H1 (cell line): ENCODE measurements at regions not wholly inside any gene's neighbourhood (a gene's known extent, or its start where the extent isn't known, plus 50 kb on each side); places are given as distances from the start of the nearest gene placed in this dataset.

Experiments used
- CTCF ChIA-PET: fragments of 300-600 bp; sonication (Branson Sonifier 250); formaldehyde crosslinking; loops from one replicate; lab custom pipeline; 2021; ENCODE audit not compliant: partially characterized antibody; lab: Charles Lee
- POLR2A ChIA-PET: fragments of 300-600 bp; sonication (Branson Sonifier 250); formaldehyde crosslinking; loops from one replicate; lab custom pipeline; 2021; ENCODE audit warnings: inconsistent platforms; ENCODE audit not compliant: partially characterized antibody; lab: Charles Lee
- DNase-seq, 2 experiments: peaks; one replicate each; pipeline versions ENCODE4 v3.0.0 to v3.0.0-alpha.2; 2010 to 2022; ENCODE audit warnings: low spot score in 2 of 2, low read depth in 1 of 2, mixed read lengths in 1 of 2
- FAIRE-seq: peaks from 2 replicates; lab custom pipeline; 2011; peaks lifted over from hg19 to GRCh38; lab: Jason Lieb, UNC
- H2AFZ ChIP-seq: 2 replicates; pipeline ENCODE4 v1.8.1; 2012; ENCODE audit warnings: low read length, inconsistent platforms
- H2AK5ac ChIP-seq: 2 replicates; pipeline ENCODE4 v1.6.1; 2013; ENCODE audit warnings: low read depth, low read length
- H2BK120ac ChIP-seq: replicated peaks from 2 replicates; pipeline ENCODE3; 2013; ENCODE audit warnings: low read depth, low read length, inconsistent platforms
- H2BK12ac ChIP-seq: 2 replicates; pipeline ENCODE4 v1.6.1; 2013; ENCODE audit warnings: low read depth, low read length
- H2BK15ac ChIP-seq: 2 replicates; pipeline ENCODE4 v1.6.1; 2013; ENCODE audit warnings: low read length
- H2BK20ac ChIP-seq: 2 replicates; pipeline ENCODE4 v1.6.1; 2013; ENCODE audit warnings: low read length
- H2BK5ac ChIP-seq: 2 replicates; pipeline ENCODE4 v1.6.1; 2013; ENCODE audit warnings: low read depth, low read length
- H3K14ac ChIP-seq: 2 replicates; pipeline ENCODE4 v1.6.1; 2013; ENCODE audit warnings: inconsistent platforms; ENCODE audit not compliant: insufficient read length
- H3K18ac ChIP-seq: 2 replicates; pipeline ENCODE4 v1.6.1; 2013; ENCODE audit warnings: low read length; ENCODE audit errors: extremely low read depth
- H3K23ac ChIP-seq: 2 replicates; pipeline ENCODE4 v1.6.1; 2013; ENCODE audit warnings: inconsistent platforms; ENCODE audit not compliant: insufficient read length
- H3K23me2 ChIP-seq: 2 replicates; pipeline ENCODE4 v1.6.1; 2013; ENCODE audit warnings: low read depth, low read length
- H3K27ac ChIP-seq: 2 replicates; pipeline ENCODE4 v1.6.1; 2011; ENCODE audit warnings: low read depth, low read length, inconsistent platforms
- H3K27me3 ChIP-seq, 4 experiments: replicated peaks in 1 of 4; 1 replicate in 1 of 4; 2 replicates in 3 of 4; pipeline versions ENCODE4 v1.6.1 to v1.8.1; 2011 to 2013; ENCODE audit warnings: low read length in 3 of 4, mild to moderate bottlenecking in 3 of 4, inconsistent platforms in 2 of 4, mixed read lengths in 2 of 4, moderate library complexity in 1 of 4; ENCODE audit not compliant: control insufficient read depth in 3 of 4, insufficient read depth in 3 of 4; ENCODE audit errors: extremely low read depth in 1 of 4
- H3K36me3 ChIP-seq, 4 experiments: 2 replicates each; pipeline versions ENCODE4 v1.6.1 to v1.8.1; 2011 to 2013; ENCODE audit warnings: mild to moderate bottlenecking in 4 of 4, low read length in 3 of 4, moderate library complexity in 2 of 4, control low read depth in 1 of 4, inconsistent platforms in 1 of 4; ENCODE audit not compliant: insufficient read depth in 4 of 4, control insufficient read depth in 2 of 4
- H3K4ac ChIP-seq: replicated peaks from 2 replicates; pipeline ENCODE3; 2013; ENCODE audit warnings: low read length, low read depth, mixed read lengths, inconsistent platforms; ENCODE audit not compliant: insufficient read length
- H3K4me1 ChIP-seq, 4 experiments: replicated peaks in 1 of 4; 1 replicate in 1 of 4; 2 replicates in 3 of 4; pipeline versions ENCODE4 v1.6.1 to v1.8.1; 2011 to 2013; ENCODE audit warnings: low read length in 3 of 4, inconsistent platforms in 2 of 4, mixed read lengths in 1 of 4; ENCODE audit not compliant: insufficient read depth in 4 of 4, control insufficient read depth in 3 of 4
- H3K4me2 ChIP-seq, 2 experiments: 2 replicates each; pipeline versions ENCODE4 v1.6.1 to v1.8.1; 2011 to 2013; ENCODE audit warnings: low read depth in 2 of 2, low read length in 2 of 2, control low read depth in 1 of 2, inconsistent platforms in 1 of 2, mild to moderate bottlenecking in 1 of 2; ENCODE audit not compliant: insufficient read depth in 1 of 2
- H3K4me3 ChIP-seq, 4 experiments: fragments of 200-600, 300-600 bp in 1 of 4; sonication (generic), shearing (Covaris generic), sonication (Bioruptor Twin) in 1 of 4; 2 replicates each; pipeline versions ENCODE4 v1.5.1 to v1.8.1; 2011 to 2016; ENCODE audit warnings: low read length in 4 of 4, low read depth in 3 of 4, control low read depth in 2 of 4, inconsistent platforms in 2 of 4, mild to moderate bottlenecking in 2 of 4, mixed read lengths in 1 of 4, moderate library complexity in 1 of 4; ENCODE audit not compliant: insufficient read depth in 2 of 4; ENCODE audit errors: extremely low read depth in 1 of 4
- H3K56ac ChIP-seq: replicated peaks from 2 replicates; pipeline ENCODE3; 2013; ENCODE audit warnings: low read depth, mild to moderate bottlenecking, mixed read lengths, low read length, inconsistent platforms; ENCODE audit not compliant: insufficient read length
- H3K79me1 ChIP-seq: 2 replicates; pipeline ENCODE4 v1.6.1; 2013; ENCODE audit warnings: low read depth, low read length, control low read depth
- H3K79me2 ChIP-seq, 2 experiments: 2 replicates each; pipeline versions ENCODE4 v1.6.1 to v1.8.1; 2012 to 2013; ENCODE audit warnings: low read length in 2 of 2, mild to moderate bottlenecking in 2 of 2, inconsistent platforms in 1 of 2; ENCODE audit not compliant: insufficient read depth in 2 of 2, control insufficient read depth in 1 of 2
- H3K9ac ChIP-seq, 4 experiments: replicated peaks in 1 of 4; 1 replicate in 1 of 4; 2 replicates in 3 of 4; pipeline versions ENCODE4 v1.6.1 to v1.8.1; 2011 to 2013; ENCODE audit warnings: low read depth in 3 of 4, low read length in 3 of 4, control low read depth in 2 of 4, mild to moderate bottlenecking in 2 of 4, moderate library complexity in 2 of 4, inconsistent platforms in 1 of 4; ENCODE audit errors: extremely low read depth in 1 of 4
- H3K9me3 ChIP-seq, 2 experiments: 2 replicates each; pipeline versions ENCODE4 v1.6.1 to v1.8.1; 2012 to 2013; ENCODE audit warnings: mild to moderate bottlenecking in 2 of 2, moderate library complexity in 2 of 2, control low read depth in 1 of 2, inconsistent platforms in 1 of 2, low read depth in 1 of 2, low read length in 1 of 2, mixed read lengths in 1 of 2; ENCODE audit not compliant: insufficient read depth in 2 of 2
- H4K20me1 ChIP-seq, 2 experiments: replicated peaks in 1 of 2; 2 replicates each; pipeline versions ENCODE3 to v1.8.1; 2011 to 2013; ENCODE audit warnings: inconsistent platforms in 2 of 2, low read length in 2 of 2, mild to moderate bottlenecking in 1 of 2; ENCODE audit not compliant: insufficient read depth in 2 of 2, control insufficient read depth in 1 of 2
- H4K5ac ChIP-seq: 2 replicates; pipeline ENCODE4 v1.6.1; 2013; ENCODE audit warnings: low read length, low read depth, mixed read lengths, inconsistent platforms; ENCODE audit not compliant: insufficient read length
- H4K8ac ChIP-seq: 2 replicates; pipeline ENCODE4 v1.8.0; 2013; ENCODE audit warnings: mild to moderate bottlenecking, moderate library complexity, low read length, inconsistent platforms; ENCODE audit not compliant: insufficient read depth; ENCODE audit errors: extremely low read depth
- H4K91ac ChIP-seq: replicated peaks from 2 replicates; pipeline ENCODE3; 2013; ENCODE audit warnings: low read length, mixed read lengths, inconsistent platforms; ENCODE audit not compliant: insufficient read length
- ASH2L ChIP-seq: fragments of 200-600, 300-600 bp; sonication (generic); IDR thresholded peaks from one replicate; pipeline ENCODE4 v1.7.1; 2017; ENCODE audit warnings: low read length
- BACH1 ChIP-seq: IDR thresholded peaks from 2 replicates; pipeline ENCODE4 v1.6.1; 2012; ENCODE audit warnings: low read length, improper control_type of control experiment
- CBX5 ChIP-seq: fragments of 300-800, 300-1000 bp; sonication (generic); IDR thresholded peaks from 2 replicates; pipeline ENCODE4 v1.7.1; 2016; ENCODE audit warnings: antibody characterized with exemption, low read length, low read depth
- CBX8 ChIP-seq: fragments of 300-800, 300-1000 bp; sonication (generic); IDR thresholded peaks from 2 replicates; pipeline ENCODE4 v1.7.1; 2016; ENCODE audit warnings: low read depth, low read length, borderline replicate concordance
- EZH2 ChIP-seq: fragments of 200-600 bp; sonication (generic); IDR thresholded peaks from 2 replicates; pipeline ENCODE4 v1.7.1; 2012; ENCODE audit warnings: low read depth, mild to moderate bottlenecking, moderate library complexity, low read length, inconsistent platforms; ENCODE audit not compliant: severe bottlenecking
- PHF8 ChIP-seq: fragments of 200-600 bp; sonication (generic); conservative IDR thresholded peaks from 2 replicates; pipeline ENCODE4 v1.7.1; 2012; ENCODE audit warnings: low read depth, mild to moderate bottlenecking, inconsistent platforms, low read length, moderate library complexity
- SIX5 ChIP-seq: IDR thresholded peaks from 2 replicates; pipeline ENCODE4 v1.6.1; 2011; ENCODE audit warnings: mild to moderate bottlenecking, low read depth, low read length
- SP2 ChIP-seq: IDR thresholded peaks from 2 replicates; pipeline ENCODE4 v1.6.1; 2012; ENCODE audit warnings: mild to moderate bottlenecking, low read length, inconsistent platforms
- SRF ChIP-seq: IDR thresholded peaks from 2 replicates; pipeline ENCODE4 v1.6.1; 2011; ENCODE audit warnings: mild to moderate bottlenecking, low read depth, low read length, moderate library complexity
- YY1 ChIP-seq: IDR thresholded peaks from 2 replicates; pipeline ENCODE4 v1.6.1; 2011; ENCODE audit warnings: low read depth, mild to moderate bottlenecking, low read length
- WGBS, 2 experiments: shearing (Covaris generic) in 1 of 2; methylation state at CpG; one replicate each; pipeline versions ENCODE4 v1.1.6 to v1.1.7; 2013 to 2015; ENCODE audit warnings: low lambda C conversion rate in 2 of 2, mixed read lengths in 2 of 2, inconsistent platforms in 1 of 2, low coverage in 1 of 2, missing lambda C conversion rate in 1 of 2; ENCODE audit not compliant: insufficient replicate concordance in 2 of 2, insufficient coverage in 1 of 2, insufficient read length in 1 of 2; ENCODE audit errors: extremely low coverage in 1 of 2, missing lambda C conversion rate in 1 of 2; 5-methylcytosine and 5-hydroxymethylcytosine counted together

DNA sequence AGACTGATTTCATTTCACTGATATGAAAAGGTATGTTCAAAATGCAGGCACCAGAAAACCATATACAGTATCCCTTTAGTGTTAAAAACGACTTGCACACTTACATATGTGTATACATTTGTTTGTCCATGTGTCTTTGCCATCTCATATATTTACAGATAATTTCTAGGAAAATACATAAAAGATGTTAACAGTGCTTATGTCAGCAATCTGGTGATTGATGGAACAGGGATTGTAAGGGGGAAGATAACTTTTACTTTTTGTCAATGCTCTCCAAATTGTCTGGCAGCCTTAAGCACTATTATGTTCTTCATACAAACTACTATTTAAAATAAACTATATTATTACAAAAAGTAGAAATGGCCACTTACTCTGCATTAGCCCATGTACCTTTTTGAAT, 238.5 kb upstream of the DEFB112 start:
- ChIA-PET CTCF (no interaction called here), POLR2A (no interaction called here)
- H3K9ac ChIP-seq = no peak overlapping the region
- no peak overlapping the region for H2BK20ac ChIP-seq
- no peaks in the 10 kb centered on the region for H3K36me3 ChIP-seq
- H3K4me2 ChIP-seq = no peak overlapping the region
- no peak overlapping the region for H3K56ac ChIP-seq
- no peaks in the 10 kb centered on the region for H3K9me3 ChIP-seq
- no peak for TF ChIP-seq SIX5
- TF ChIP-seq CBX5 = no peak
- TF ChIP-seq CBX8 = no peak
- TF ChIP-seq YY1 = no peak
- no peak for TF ChIP-seq ASH2L
- TF ChIP-seq SP2 = no peak
- TF ChIP-seq PHF8 = no peak
- TF ChIP-seq EZH2 = no peak
- TF ChIP-seq SRF = no peak
- no peak for TF ChIP-seq BACH1
- peaks cover 0 to 1% (median 0%) of the 10 kb centered on the region in 4 experiments; a peak in 1 of 7 replicates for H3K27me3 ChIP-seq
- H3K79me1 ChIP-seq = no peaks in the 10 kb centered on the region
- H3K79me2 ChIP-seq = no peaks in the 10 kb centered on the region
- WGBS, 2 experiments = 76% methylated on average over 1 of the region's 1 CpG; no CpG with 5 or more reads in 1 of the 2 experiments
- H3K14ac ChIP-seq = no peak overlapping the region
- H4K5ac ChIP-seq = no peak overlapping the region
- no peak overlapping the region for H4K8ac ChIP-seq
- H2AFZ ChIP-seq = no peak overlapping the region
- H3K4me3 ChIP-seq = no peak overlapping the region
- H4K20me1 ChIP-seq = no peaks in the 10 kb centered on the region
- H2BK15ac ChIP-seq = no peak overlapping the region
- H2BK120ac ChIP-seq = no peak overlapping the region
- H3K4me1 ChIP-seq = no peaks in the 10 kb centered on the region
- H3K4ac ChIP-seq = no peak overlapping the region
- H2AK5ac ChIP-seq = no peak overlapping the region
- no peak for FAIRE-seq
- H2BK5ac ChIP-seq = no peak overlapping the region
- no peak overlapping the region for H3K18ac ChIP-seq
- DNase-seq = no peak
- H3K23me2 ChIP-seq = no peaks in the 10 kb centered on the region
- no peak overlapping the region for H4K91ac ChIP-seq
- H2BK12ac ChIP-seq = no peak overlapping the region
- no peak overlapping the region for H3K23ac ChIP-seq
- H3K27ac ChIP-seq = no peak overlapping the region
